ENCODE measurements at regions not wholly inside any gene's neighbourhood (a gene's known extent, or its start where the extent isn't known, plus 50 kb on each side); places are given as distances from the start of the nearest gene placed in this dataset.

GRCh38 chr9:10899509-10899908 lies 286.7 kb upstream of the PTPRD start:
- Histone ChIP-seq H3K4me3 (no peak overlapping the region), H3K27ac (no peak overlapping the region)
- DNase-seq (ENCODE audit: low spot score), result no peak
- TF ChIP-seq, protein P1, sequence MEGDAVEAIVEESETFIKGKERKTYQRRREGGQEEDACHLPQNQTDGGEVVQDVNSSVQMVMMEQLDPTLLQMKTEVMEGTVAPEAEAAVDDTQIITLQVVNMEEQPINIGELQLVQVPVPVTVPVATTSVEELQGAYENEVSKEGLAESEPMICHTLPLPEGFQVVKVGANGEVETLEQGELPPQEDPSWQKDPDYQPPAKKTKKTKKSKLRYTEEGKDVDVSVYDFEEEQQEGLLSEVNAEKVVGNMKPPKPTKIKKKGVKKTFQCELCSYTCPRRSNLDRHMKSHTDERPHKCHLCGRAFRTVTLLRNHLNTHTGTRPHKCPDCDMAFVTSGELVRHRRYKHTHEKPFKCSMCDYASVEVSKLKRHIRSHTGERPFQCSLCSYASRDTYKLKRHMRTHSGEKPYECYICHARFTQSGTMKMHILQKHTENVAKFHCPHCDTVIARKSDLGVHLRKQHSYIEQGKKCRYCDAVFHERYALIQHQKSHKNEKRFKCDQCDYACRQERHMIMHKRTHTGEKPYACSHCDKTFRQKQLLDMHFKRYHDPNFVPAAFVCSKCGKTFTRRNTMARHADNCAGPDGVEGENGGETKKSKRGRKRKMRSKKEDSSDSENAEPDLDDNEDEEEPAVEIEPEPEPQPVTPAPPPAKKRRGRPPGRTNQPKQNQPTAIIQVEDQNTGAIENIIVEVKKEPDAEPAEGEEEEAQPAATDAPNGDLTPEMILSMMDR (IDR thresholded peaks at IDR 0.05), result no peak

DNA sequence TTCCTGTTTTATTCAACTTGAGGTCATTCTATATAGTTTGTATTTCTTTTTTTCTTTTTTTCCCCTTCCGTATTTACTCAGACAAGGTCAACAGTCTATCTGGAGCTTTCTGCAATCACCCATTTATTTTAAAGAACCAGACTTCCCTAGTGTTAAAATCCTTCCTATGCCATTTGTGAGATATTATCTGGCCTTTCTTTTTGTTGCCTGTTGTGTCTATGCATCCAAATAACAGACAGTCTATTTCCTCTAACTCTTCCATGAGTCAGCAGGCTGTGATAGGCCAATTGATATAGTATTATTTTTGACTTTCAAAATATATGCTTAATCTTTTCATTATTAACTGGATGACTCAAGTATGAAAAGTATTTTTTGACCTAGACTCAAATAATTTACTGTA lies 291.2 kb upstream of the PTPRD start:
- TF ChIP-seq, protein P1 (IDR thresholded peaks at IDR 0.05), result no peak
- DNase-seq (ENCODE audit: low spot score), result no peak
- Histone ChIP-seq H3K27ac (no peak overlapping the region), H3K4me3 (no peak overlapping the region)

DNA sequence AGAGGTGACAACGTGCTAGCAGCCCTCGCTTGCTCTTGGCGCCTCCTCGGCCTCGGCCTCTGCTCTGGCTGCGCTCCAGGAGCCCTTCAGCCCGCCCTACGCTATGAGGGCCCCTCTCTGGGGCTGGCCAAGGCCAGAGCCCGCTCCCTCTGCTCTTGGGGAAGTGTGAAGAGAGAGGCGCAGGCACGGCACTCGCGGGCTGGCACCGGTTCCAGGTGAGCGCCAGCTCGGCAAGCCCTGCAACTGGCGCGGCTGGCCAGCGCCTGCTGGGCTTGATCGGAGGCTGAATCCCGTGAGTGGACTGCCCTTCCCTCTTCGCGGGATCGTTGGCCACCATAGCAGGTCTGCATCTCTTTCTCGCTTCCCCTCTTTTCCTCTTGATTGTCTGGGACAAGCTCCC lies 298.0 kb upstream of the PTPRD start:
- H3K27ac ChIP-seq, result no peak overlapping the region
- TF ChIP-seq, protein P1 (IDR thresholded peaks at IDR 0.05), result no peak
- DNase-seq (ENCODE audit: low spot score), result no peak
- no peak overlapping the region for H3K4me3 ChIP-seq

DNA sequence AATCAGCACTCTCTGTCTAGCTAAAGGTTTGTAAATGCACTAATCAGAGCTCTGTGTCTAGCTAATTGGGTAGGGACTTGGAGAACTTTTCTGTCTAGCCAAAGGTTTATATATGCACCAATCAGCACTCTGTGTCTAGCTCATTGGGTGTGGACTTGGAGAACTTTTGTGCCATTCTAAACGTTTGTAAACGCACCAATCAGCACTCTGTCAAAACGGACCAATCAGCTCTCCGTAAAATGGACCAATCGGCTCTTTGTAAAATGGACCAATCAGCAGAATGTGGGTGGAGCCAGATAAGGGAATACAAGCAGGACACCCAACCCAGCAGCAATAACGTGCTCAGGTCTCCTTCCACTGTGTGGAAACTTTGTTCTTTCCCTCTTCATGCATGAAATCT lies 298.6 kb upstream of the PTPRD start:
- no peak overlapping the region for H3K27ac ChIP-seq
- DNase-seq (ENCODE audit: low spot score), result no peak
- H3K4me3 ChIP-seq, result no peak overlapping the region
- TF ChIP-seq, protein P1 (IDR thresholded peaks at IDR 0.05), result no peak

GRCh38 chr9:10917001-10917400 lies 304.2 kb upstream of the PTPRD start:
- TF ChIP-seq, protein P1 (IDR thresholded peaks at IDR 0.05), result no peak
- Histone ChIP-seq H3K4me3 (no peak overlapping the region), H3K27ac (no peak overlapping the region)
- DNase-seq (ENCODE audit: low spot score), result no peak

- TF ChIP-seq, protein P1 (IDR thresholded peaks at IDR 0.05), result no peak
- Histone ChIP-seq H3K27ac (no peak overlapping the region), H3K4me3 (no peak overlapping the region)
- no peak for DNase-seq (ENCODE audit: low spot score)
Observed at GRCh38 chr9:10921671-10922070, 308.9 kb upstream of the PTPRD start.

- no peak for DNase-seq (ENCODE audit: low spot score)
- no peak overlapping the region for H3K27ac ChIP-seq
- no peak overlapping the region for H3K4me3 ChIP-seq
- TF ChIP-seq, protein P1 (IDR thresholded peaks at IDR 0.05), result no peak
Observed at GRCh38 chr9:10925896-10926295, 313.1 kb upstream of the PTPRD start.

All from coronary artery (tissue), 2 donors.